CD4-positive, alpha-beta T cell treated with Interferon gamma for 1 hour (primary cell): ENCODE measurements at regions not wholly inside any gene's neighbourhood (a gene's known extent, or its start where the extent isn't known, plus 50 kb on each side); places are given as distances from the start of the nearest gene placed in this dataset.
"Not testable (repeated sequence)": the region's sequence is repeated elsewhere in the genome, so short reads cannot be mapped to it uniquely, and the experiment has no call there.

ENCODE experiments used
- DNase-seq: peaks from one replicate; pipeline ENCODE4 v3.0.0-alpha.2; 2020

- DNase-seq: no peak
These were observed 104.4 kb downstream of the PJA1 start for GRCh38 chrX:69060631-69061408.

GRCh38 chrX:69055193-69055592, 110.1 kb downstream of the PJA1 start:
- DNase-seq: no peak

GRCh38 chrX:69054497-69054896, 110.8 kb downstream of the PJA1 start:
- not testable (repeated sequence) for DNase-seq

GRCh38 chrX:69051901-69052300, 113.4 kb downstream of the PJA1 start:
- DNase-seq: no peak

- no peak for DNase-seq
These were observed 115.0 kb downstream of the PJA1 start for GRCh38 chrX:69050051-69050765.

GRCh38 chrX:69046996-69047490, 118.2 kb downstream of the PJA1 start:
- DNase-seq: no peak

- DNase-seq: no peak
These were observed 119.5 kb downstream of the PJA1 start for GRCh38 chrX:69045616-69046345.

- no peak for DNase-seq
These were observed 126.4 kb downstream of the PJA1 start for GRCh38 chrX:69038816-69039215.

- DNase-seq: no peak
These were observed 127.1 kb downstream of the PJA1 start for GRCh38 chrX:69038188-69038587.

GRCh38 chrX:69037786-69038185, 127.5 kb downstream of the PJA1 start:
- no peak for DNase-seq

GRCh38 chrX:69036674-69037573, 128.3 kb downstream of the PJA1 start:
- DNase-seq: no peak

- no peak for DNase-seq
These were observed 130.8 kb downstream of the PJA1 start for GRCh38 chrX:69034451-69034850.

GRCh38 chrX:69033936-69034335, 131.3 kb downstream of the PJA1 start:
- no peak for DNase-seq

GRCh38 chrX:69032601-69033000, 132.7 kb downstream of the PJA1 start:
- no peak for DNase-seq

- no peak for DNase-seq
These were observed 133.3 kb downstream of the PJA1 start for GRCh38 chrX:69031971-69032391.

GRCh38 chrX:69031181-69031580, 134.1 kb downstream of the PJA1 start:
- no peak for DNase-seq

GRCh38 chrX:69029771-69030170, 135.5 kb downstream of the PJA1 start:
- no peak for DNase-seq

- DNase-seq: no peak
These were observed 136.5 kb downstream of the PJA1 start for GRCh38 chrX:69028761-69029120.

GRCh38 chrX:69028006-69028760, 137.1 kb downstream of the PJA1 start:
- no peak for DNase-seq

- no peak for DNase-seq
These were observed 137.9 kb downstream of the PJA1 start for GRCh38 chrX:69027181-69028005.

- no peak for DNase-seq
These were observed 139.4 kb downstream of the PJA1 start for GRCh38 chrX:69025802-69026301.
